ENCODE measurements at regions not wholly inside any gene's neighbourhood (a gene's known extent, or its start where the extent isn't known, plus 50 kb on each side); places are given as distances from the start of the nearest gene placed in this dataset.

DNA sequence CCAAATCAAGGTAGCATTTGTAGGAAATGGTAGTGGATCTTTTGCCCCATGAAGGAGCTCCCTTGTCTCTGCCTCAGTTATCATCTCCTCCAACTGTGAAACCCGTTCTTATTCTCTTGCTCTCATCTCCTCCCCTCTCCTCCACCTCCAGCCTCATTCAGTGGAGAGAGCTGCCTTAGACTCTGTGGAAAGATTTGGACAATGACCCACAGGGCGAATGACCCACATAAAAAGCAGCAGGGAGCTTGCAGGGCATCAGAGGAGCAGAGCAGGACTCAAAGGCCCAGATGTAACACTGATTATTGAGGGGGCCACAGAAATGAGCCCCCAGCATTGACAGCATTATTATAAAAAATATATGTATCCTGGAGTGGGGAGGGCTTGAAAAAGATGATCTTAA, 641.1 kb upstream of the CFAP20DC start:
- no peak overlapping the region for H3K14ac ChIP-seq (ENCODE audit: low read length)
- no peak overlapping the region for H2BK5ac ChIP-seq (ENCODE audit: low read length)
- no peak for DNase-seq (ENCODE audit: low spot score)
- H2BK120ac ChIP-seq (ENCODE audit: low read depth, low read length): no peak overlapping the region
- no peak overlapping the region for H4K91ac ChIP-seq (ENCODE audit: low read depth, low read length, poor library complexity)
- H3K9ac ChIP-seq (ENCODE audit: low read depth, low read length, poor library complexity): no peak overlapping the region
- H2AK5ac ChIP-seq (ENCODE audit: low read depth, low read length): no peak overlapping the region
- no peak overlapping the region for H3K18ac ChIP-seq (ENCODE audit: low read length)
- H3K4ac ChIP-seq (ENCODE audit: low read length): no peak overlapping the region
- H3K27me3 ChIP-seq (ENCODE audit: control insufficient read depth in 3 of 3, insufficient read depth in 3 of 3, low read depth in 1 of 3, low read length in 3 of 3): no peaks in the 10 kb centered on the region
- no CpG with 5 or more reads among the region's 2 CpGs for WGBS, 2 donors (ENCODE audit: extremely low coverage in 2 of 2, insufficient read length in 2 of 2, insufficient replicate concordance in 1 of 2)
- no peak overlapping the region for H3K23ac ChIP-seq (ENCODE audit: low read depth, low read length, poor library complexity)
- no peak overlapping the region for H3K4me2 ChIP-seq (ENCODE audit: insufficient read depth, low read length, poor library complexity, severe bottlenecking)
- H4K8ac ChIP-seq (ENCODE audit: low read depth, low read length): no peak overlapping the region
- H3K27ac ChIP-seq (replicated peaks; ENCODE audit: low read length): no peak overlapping the region
- H3K9me3 ChIP-seq (replicated peaks in 1 of 2; ENCODE audit: control insufficient read depth in 2 of 2, insufficient read depth in 1 of 2, low read depth in 1 of 2, low read length in 2 of 2): no peaks in the 10 kb centered on the region
- H3K4me1 ChIP-seq (ENCODE audit: control insufficient read depth in 2 of 2, insufficient read depth in 1 of 2, low read depth in 1 of 2, low read length in 2 of 2): peaks cover 0 to 2% of the 10 kb centered on the region in 2 donors
- H2BK12ac ChIP-seq (ENCODE audit: low read length): no peak overlapping the region
- no peaks in the 10 kb centered on the region for H3K79me1 ChIP-seq (ENCODE audit: low read depth, low read length)
- no peaks in the 10 kb centered on the region for H3K36me3 ChIP-seq (replicated peaks in 1 of 2; ENCODE audit: control insufficient read depth in 2 of 2, insufficient read depth in 2 of 2, low read length in 2 of 2)
- no peak overlapping the region for H2AFZ ChIP-seq (ENCODE audit: low read length)
- H2BK15ac ChIP-seq (ENCODE audit: low read length): no peak overlapping the region
- H3K4me3 ChIP-seq (ENCODE audit: low read length in 2 of 2): no peak overlapping the region

DNA sequence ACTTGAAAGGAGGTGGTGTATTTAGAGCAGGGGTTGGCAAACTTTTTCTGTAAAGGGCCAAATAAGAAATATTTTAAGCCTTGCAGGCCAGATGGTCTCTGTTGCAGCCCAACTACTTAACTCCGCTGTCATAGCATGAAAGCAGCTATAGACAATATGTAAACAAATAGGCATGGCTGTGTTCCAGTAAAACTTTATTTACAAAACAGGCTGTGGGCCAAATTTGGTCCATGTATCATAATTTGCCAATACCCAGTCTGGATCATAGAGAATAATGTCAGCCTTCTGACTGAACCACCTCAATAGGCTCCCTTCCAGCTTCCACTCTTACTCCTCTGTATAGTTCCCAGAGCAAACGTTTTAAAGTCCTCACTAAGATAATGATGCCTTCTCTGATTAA, 638.8 kb upstream of the CFAP20DC start:
- Histone ChIP-seq H3K23ac (ENCODE audit: low read depth, low read length, poor library complexity) (no peak overlapping the region), H3K27ac (replicated peaks; ENCODE audit: low read length) (no peak overlapping the region), H3K27me3 (ENCODE audit: control insufficient read depth in 3 of 3, insufficient read depth in 3 of 3, low read depth in 1 of 3, low read length in 3 of 3) (no peaks in the 10 kb centered on the region), H4K91ac (ENCODE audit: low read depth, low read length, poor library complexity) (no peak overlapping the region), H2BK5ac (ENCODE audit: low read length) (no peak overlapping the region), H2AK5ac (ENCODE audit: low read depth, low read length) (no peak overlapping the region), H3K4me3 (ENCODE audit: low read length in 2 of 2) (no peak overlapping the region), H3K36me3 (replicated peaks in 1 of 2; ENCODE audit: control insufficient read depth in 2 of 2, insufficient read depth in 2 of 2, low read length in 2 of 2) (no peaks in the 10 kb centered on the region), H3K14ac (ENCODE audit: low read length) (no peak overlapping the region), H2AFZ (ENCODE audit: low read length) (no peak overlapping the region), H3K9me3 (replicated peaks in 1 of 2; ENCODE audit: control insufficient read depth in 2 of 2, insufficient read depth in 1 of 2, low read depth in 1 of 2, low read length in 2 of 2) (no peaks in the 10 kb centered on the region), H3K4me1 (ENCODE audit: control insufficient read depth in 2 of 2, insufficient read depth in 1 of 2, low read depth in 1 of 2, low read length in 2 of 2) (peaks cover 0 to 3% of the 10 kb centered on the region in 2 donors), H4K8ac (ENCODE audit: low read depth, low read length) (no peak overlapping the region), H3K79me1 (ENCODE audit: low read depth, low read length) (no peaks in the 10 kb centered on the region), H3K18ac (ENCODE audit: low read length) (no peak overlapping the region), H3K9ac (ENCODE audit: low read depth, low read length, poor library complexity) (no peak overlapping the region), H3K4ac (ENCODE audit: low read length) (no peak overlapping the region), H2BK120ac (ENCODE audit: low read depth, low read length) (no peak overlapping the region), H2BK12ac (ENCODE audit: low read length) (no peak overlapping the region), H2BK15ac (ENCODE audit: low read length) (no peak overlapping the region), H3K4me2 (ENCODE audit: insufficient read depth, low read length, poor library complexity, severe bottlenecking) (no peak overlapping the region)
- no peak for DNase-seq (ENCODE audit: low spot score)
- no CpG with 5 or more reads among the region's 2 CpGs for WGBS, 2 donors (ENCODE audit: extremely low coverage in 2 of 2, insufficient read length in 2 of 2, insufficient replicate concordance in 1 of 2)

DNA sequence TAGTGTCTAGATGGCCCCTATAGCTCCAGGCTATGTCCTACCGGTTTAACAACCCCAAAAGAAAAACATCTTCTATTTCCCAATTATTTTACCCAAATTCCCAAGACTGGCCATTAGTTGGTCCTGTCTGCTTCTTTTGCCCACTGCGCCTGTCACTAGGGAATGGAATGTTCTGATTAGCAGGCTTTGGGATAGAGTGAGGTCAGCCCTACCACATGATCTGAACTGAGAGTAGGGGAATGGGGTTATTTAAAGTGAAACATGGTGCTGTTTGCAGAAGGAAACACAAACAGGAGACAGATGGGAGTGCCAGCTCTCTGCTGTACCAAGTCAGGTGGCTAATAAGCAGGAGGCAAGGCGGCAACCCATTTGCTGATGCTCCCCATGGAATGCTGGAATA, 635.6 kb upstream of the CFAP20DC start:
- Histone ChIP-seq H3K27ac (replicated peaks; ENCODE audit: low read length) (no peak overlapping the region), H2BK5ac (ENCODE audit: low read length) (no peak overlapping the region), H3K36me3 (replicated peaks in 1 of 2; ENCODE audit: control insufficient read depth in 2 of 2, insufficient read depth in 2 of 2, low read length in 2 of 2) (no peaks in the 10 kb centered on the region), H3K27me3 (ENCODE audit: control insufficient read depth in 3 of 3, insufficient read depth in 3 of 3, low read depth in 1 of 3, low read length in 3 of 3) (no peaks in the 10 kb centered on the region), H3K9ac (ENCODE audit: low read depth, low read length, poor library complexity) (no peak overlapping the region), H2BK120ac (ENCODE audit: low read depth, low read length) (no peak overlapping the region), H3K4ac (ENCODE audit: low read length) (no peak overlapping the region), H3K18ac (ENCODE audit: low read length) (peak overlapping the region; percentile 15), H3K4me3 (ENCODE audit: low read length in 2 of 2) (no peak overlapping the region), H3K9me3 (replicated peaks in 1 of 2; ENCODE audit: control insufficient read depth in 2 of 2, insufficient read depth in 1 of 2, low read depth in 1 of 2, low read length in 2 of 2) (no peaks in the 10 kb centered on the region), H3K14ac (ENCODE audit: low read length) (no peak overlapping the region), H2BK15ac (ENCODE audit: low read length) (no peak overlapping the region), H2AFZ (ENCODE audit: low read length) (no peak overlapping the region), H4K8ac (ENCODE audit: low read depth, low read length) (no peak overlapping the region), H3K23ac (ENCODE audit: low read depth, low read length, poor library complexity) (no peak overlapping the region), H4K91ac (ENCODE audit: low read depth, low read length, poor library complexity) (no peak overlapping the region), H3K4me1 (ENCODE audit: control insufficient read depth in 2 of 2, insufficient read depth in 1 of 2, low read depth in 1 of 2, low read length in 2 of 2) (peaks cover 0 to 1% of the 10 kb centered on the region in 2 donors), H3K4me2 (ENCODE audit: insufficient read depth, low read length, poor library complexity, severe bottlenecking) (no peak overlapping the region), H2AK5ac (ENCODE audit: low read depth, low read length) (no peak overlapping the region), H3K79me1 (ENCODE audit: low read depth, low read length) (no peaks in the 10 kb centered on the region), H2BK12ac (ENCODE audit: low read length) (no peak overlapping the region)
- WGBS, 2 donors (ENCODE audit: extremely low coverage in 2 of 2, insufficient read length in 2 of 2, insufficient replicate concordance in 1 of 2): no CpG with 5 or more reads among the region's 3 CpGs
- no peak for DNase-seq (ENCODE audit: low spot score)

DNA sequence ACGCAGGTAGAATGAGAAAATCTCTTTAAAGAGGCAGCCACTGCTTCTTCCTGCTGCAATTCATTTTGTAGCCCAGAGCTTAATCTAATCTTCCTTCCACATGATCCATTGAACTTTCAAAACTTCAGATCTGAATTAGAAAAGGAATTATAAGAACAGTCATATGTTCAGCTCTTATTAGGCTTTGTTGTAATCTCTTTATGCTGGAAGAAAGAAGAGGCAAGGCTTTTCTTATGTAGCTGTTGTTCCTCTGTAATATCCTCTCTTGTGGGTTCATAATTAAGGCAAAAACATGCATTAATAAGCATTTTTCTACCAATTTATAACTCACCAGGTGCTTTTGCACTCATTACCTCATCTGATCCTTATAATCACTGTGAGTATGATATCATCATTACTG, 634.9 kb upstream of the CFAP20DC start:
- H3K9me3 ChIP-seq (replicated peaks in 1 of 2; ENCODE audit: control insufficient read depth in 2 of 2, insufficient read depth in 1 of 2, low read depth in 1 of 2, low read length in 2 of 2): no peaks in the 10 kb centered on the region
- H3K79me1 ChIP-seq (ENCODE audit: low read depth, low read length): no peaks in the 10 kb centered on the region
- no peak overlapping the region for H3K4ac ChIP-seq (ENCODE audit: low read length)
- no peak overlapping the region for H3K9ac ChIP-seq (ENCODE audit: low read depth, low read length, poor library complexity)
- no peak overlapping the region for H3K27ac ChIP-seq (replicated peaks; ENCODE audit: low read length)
- no peak for DNase-seq (ENCODE audit: low spot score)
- H4K8ac ChIP-seq (ENCODE audit: low read depth, low read length): no peak overlapping the region
- no peaks in the 10 kb centered on the region for H3K27me3 ChIP-seq (ENCODE audit: control insufficient read depth in 3 of 3, insufficient read depth in 3 of 3, low read depth in 1 of 3, low read length in 3 of 3)
- no peak overlapping the region for H2AFZ ChIP-seq (ENCODE audit: low read length)
- WGBS, 2 donors (ENCODE audit: extremely low coverage in 2 of 2, insufficient read length in 2 of 2, insufficient replicate concordance in 1 of 2): no CpG with 5 or more reads among the region's 1 CpG
- no peak overlapping the region for H3K18ac ChIP-seq (ENCODE audit: low read length)
- H3K14ac ChIP-seq (ENCODE audit: low read length): no peak overlapping the region
- H2BK12ac ChIP-seq (ENCODE audit: low read length): no peak overlapping the region
- H3K4me1 ChIP-seq (ENCODE audit: control insufficient read depth in 2 of 2, insufficient read depth in 1 of 2, low read depth in 1 of 2, low read length in 2 of 2): peaks cover 0 to 2% of the 10 kb centered on the region in 2 donors
- no peak overlapping the region for H3K4me2 ChIP-seq (ENCODE audit: insufficient read depth, low read length, poor library complexity, severe bottlenecking)
- no peak overlapping the region for H2BK5ac ChIP-seq (ENCODE audit: low read length)
- no peak overlapping the region for H2AK5ac ChIP-seq (ENCODE audit: low read depth, low read length)
- H3K4me3 ChIP-seq (ENCODE audit: low read length in 2 of 2): no peak overlapping the region
- H3K23ac ChIP-seq (ENCODE audit: low read depth, low read length, poor library complexity): no peak overlapping the region
- H2BK15ac ChIP-seq (ENCODE audit: low read length): no peak overlapping the region
- no peaks in the 10 kb centered on the region for H3K36me3 ChIP-seq (replicated peaks in 1 of 2; ENCODE audit: control insufficient read depth in 2 of 2, insufficient read depth in 2 of 2, low read length in 2 of 2)
- H2BK120ac ChIP-seq (ENCODE audit: low read depth, low read length): no peak overlapping the region
- no peak overlapping the region for H4K91ac ChIP-seq (ENCODE audit: low read depth, low read length, poor library complexity)

Measured in neuronal stem cell (in vitro differentiated cells).